Thyroid gland (tissue), 4 donors: ENCODE measurements at regions not wholly inside any gene's neighbourhood (a gene's known extent, or its start where the extent isn't known, plus 50 kb on each side); places are given as distances from the start of the nearest gene placed in this dataset.

ENCODE experiments used
- DNase-seq, 2 donors: peaks; one replicate each; pipeline ENCODE4 v3.0.0-alpha.2; 2019
- H3K27ac ChIP-seq, 3 donors: fragments of 200-600 bp; sonication (generic); 1 replicate in 2 of 3; 2 replicates in 1 of 3; pipeline ENCODE4 v1.5.1; 2016 to 2019; ENCODE audit warnings: mild to moderate bottlenecking in 1 of 3, moderate library complexity in 1 of 3
- H3K27me3 ChIP-seq: fragments of 200-600 bp; sonication (generic); one replicate; pipeline ENCODE4 v1.5.1; 2019
- H3K36me3 ChIP-seq, 2 donors: fragments of 200-600 bp; sonication (generic); one replicate each; pipeline ENCODE4 v1.5.1; 2016 to 2019
- H3K4me1 ChIP-seq, 2 donors: fragments of 200-600 bp; sonication (generic); one replicate each; pipeline ENCODE4 v1.5.1; 2017 to 2019
- H3K4me3 ChIP-seq, 3 donors: fragments of 200-600 bp; sonication (generic); replicated peaks in 1 of 3; 1 replicate in 2 of 3; 2 replicates in 1 of 3; pipeline ENCODE4 v1.5.1; 2016; ENCODE audit warnings: mild to moderate bottlenecking in 1 of 3
- H3K9me3 ChIP-seq: fragments of 200-600 bp; sonication (generic); one replicate; pipeline ENCODE4 v1.5.1; 2017
- POLR2A ChIP-seq, 2 donors: fragments of 450-650 bp; IDR thresholded peaks; one replicate each; pipeline ENCODE4 v1.6.1; 2017; ENCODE audit warnings: antibody characterized with exemption in 2 of 2, mild to moderate bottlenecking in 2 of 2, moderate library complexity in 1 of 2
- WGBS, 2 donors: methylation state at CpG; one replicate each; pipeline ENCODE4 v1.1.5; 2017; 5-methylcytosine and 5-hydroxymethylcytosine counted together
- intact Hi-C: fragments of 100-400 bp; cut with DNase I; formaldehyde crosslinking; loops from one replicate; pipeline ENCODE4 v1.15.1; 2023
- TF ChIP-seq, protein P1 (sequence below), 6 experiments: fragments of 200-600 bp in 3 of 6; fragments of 450-650 bp in 3 of 6; sonication (generic) in 3 of 6; IDR thresholded peaks; one replicate each; pipeline ENCODE4 v1.5.1; 2016 to 2019; ENCODE audit warnings: antibody characterized with exemption in 6 of 6, mild to moderate bottlenecking in 2 of 6, inconsistent platforms in 1 of 6, moderate library complexity in 1 of 6

DNA sequence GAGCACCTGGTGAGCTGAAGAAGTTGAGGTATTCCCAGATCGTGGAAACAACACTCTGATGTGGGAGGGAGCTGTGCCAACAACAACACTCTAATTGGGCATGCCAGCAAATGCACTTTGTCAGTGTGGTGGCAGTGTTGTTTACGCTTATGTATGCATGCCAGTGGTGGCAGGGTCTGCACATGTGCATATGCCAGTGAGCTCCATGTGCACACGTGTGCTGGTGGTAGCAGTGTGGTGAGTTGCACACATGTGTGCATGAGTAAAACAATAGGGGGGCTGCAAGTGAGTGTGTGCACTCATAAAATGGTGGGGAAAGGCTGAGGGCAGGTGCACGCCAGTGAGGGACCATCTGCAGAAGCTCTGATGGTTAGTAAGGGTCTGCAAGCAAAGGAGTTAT is 134.2 kb downstream of the DMRTA1 start:
- Histone ChIP-seq H3K27me3 (no peaks in the 10 kb centered on the region), H3K4me1 (no peaks in the 10 kb centered on the region), H3K27ac (no peak overlapping the region), H3K4me3 (no peak overlapping the region), H3K36me3 (no peaks in the 10 kb centered on the region), H3K9me3 (no peaks in the 10 kb centered on the region)
- DNase-seq, result no peak
- intact Hi-C loops, result no loop called here
- 57 to 72% methylated on average over 3 to 4 of the region's 4 CpGs for WGBS, 2 donors
- TF ChIP-seq, protein P1, sequence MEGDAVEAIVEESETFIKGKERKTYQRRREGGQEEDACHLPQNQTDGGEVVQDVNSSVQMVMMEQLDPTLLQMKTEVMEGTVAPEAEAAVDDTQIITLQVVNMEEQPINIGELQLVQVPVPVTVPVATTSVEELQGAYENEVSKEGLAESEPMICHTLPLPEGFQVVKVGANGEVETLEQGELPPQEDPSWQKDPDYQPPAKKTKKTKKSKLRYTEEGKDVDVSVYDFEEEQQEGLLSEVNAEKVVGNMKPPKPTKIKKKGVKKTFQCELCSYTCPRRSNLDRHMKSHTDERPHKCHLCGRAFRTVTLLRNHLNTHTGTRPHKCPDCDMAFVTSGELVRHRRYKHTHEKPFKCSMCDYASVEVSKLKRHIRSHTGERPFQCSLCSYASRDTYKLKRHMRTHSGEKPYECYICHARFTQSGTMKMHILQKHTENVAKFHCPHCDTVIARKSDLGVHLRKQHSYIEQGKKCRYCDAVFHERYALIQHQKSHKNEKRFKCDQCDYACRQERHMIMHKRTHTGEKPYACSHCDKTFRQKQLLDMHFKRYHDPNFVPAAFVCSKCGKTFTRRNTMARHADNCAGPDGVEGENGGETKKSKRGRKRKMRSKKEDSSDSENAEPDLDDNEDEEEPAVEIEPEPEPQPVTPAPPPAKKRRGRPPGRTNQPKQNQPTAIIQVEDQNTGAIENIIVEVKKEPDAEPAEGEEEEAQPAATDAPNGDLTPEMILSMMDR (IDR thresholded peaks at IDR 0.05), result no peak
- TF ChIP-seq POLR2A (IDR thresholded peaks at IDR 0.05), result no peak

DNA sequence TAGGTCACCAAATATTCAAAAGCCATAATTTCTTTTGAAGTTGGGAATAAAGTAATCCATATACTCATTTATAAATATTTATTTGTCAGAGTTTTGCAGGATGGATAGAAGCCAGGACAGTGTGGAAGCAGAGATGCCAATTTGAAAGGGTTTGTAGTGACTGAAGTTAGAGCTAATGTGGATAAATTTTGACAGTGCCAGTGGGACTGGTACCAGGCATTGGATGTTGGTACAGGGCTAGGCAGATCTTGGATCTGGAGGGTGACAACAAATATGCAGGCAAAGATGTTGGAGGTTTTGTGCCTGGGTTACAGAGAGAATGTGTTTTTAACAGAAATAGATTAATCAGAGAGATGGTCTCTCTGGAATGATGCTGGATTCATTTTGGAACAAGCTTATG is 135.6 kb downstream of the DMRTA1 start:
- Histone ChIP-seq H3K27me3 (no peaks in the 10 kb centered on the region), H3K36me3 (no peaks in the 10 kb centered on the region), H3K4me1 (no peaks in the 10 kb centered on the region), H3K4me3 (no peak overlapping the region), H3K9me3 (no peaks in the 10 kb centered on the region), H3K27ac (no peak overlapping the region)
- TF ChIP-seq POLR2A (IDR thresholded peaks at IDR 0.05), result no peak
- TF ChIP-seq, protein P1 (IDR thresholded peaks at IDR 0.05), result no peak
- DNase-seq, result no peak
- intact Hi-C loops, result no loop called here

DNA sequence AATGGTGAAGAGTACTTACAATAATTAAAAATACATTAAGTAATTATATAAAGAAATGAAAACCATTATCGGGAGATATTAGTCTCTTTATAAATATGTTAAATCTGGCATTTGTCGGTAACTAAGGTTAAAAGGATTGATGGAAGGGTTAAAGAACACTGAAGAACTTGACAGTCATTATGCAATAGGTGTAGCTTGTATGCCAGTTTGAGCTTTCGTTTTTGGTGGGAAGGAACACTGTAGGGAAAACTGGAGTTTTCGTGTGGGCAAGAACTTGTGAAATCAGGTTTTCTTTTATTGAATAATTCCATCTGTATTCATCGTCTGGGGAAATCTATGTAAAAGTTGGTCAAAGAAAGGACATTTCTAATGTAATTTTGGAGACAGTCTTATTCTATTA is 142.3 kb downstream of the DMRTA1 start:
- no peak overlapping the region for H3K27ac ChIP-seq

DNA sequence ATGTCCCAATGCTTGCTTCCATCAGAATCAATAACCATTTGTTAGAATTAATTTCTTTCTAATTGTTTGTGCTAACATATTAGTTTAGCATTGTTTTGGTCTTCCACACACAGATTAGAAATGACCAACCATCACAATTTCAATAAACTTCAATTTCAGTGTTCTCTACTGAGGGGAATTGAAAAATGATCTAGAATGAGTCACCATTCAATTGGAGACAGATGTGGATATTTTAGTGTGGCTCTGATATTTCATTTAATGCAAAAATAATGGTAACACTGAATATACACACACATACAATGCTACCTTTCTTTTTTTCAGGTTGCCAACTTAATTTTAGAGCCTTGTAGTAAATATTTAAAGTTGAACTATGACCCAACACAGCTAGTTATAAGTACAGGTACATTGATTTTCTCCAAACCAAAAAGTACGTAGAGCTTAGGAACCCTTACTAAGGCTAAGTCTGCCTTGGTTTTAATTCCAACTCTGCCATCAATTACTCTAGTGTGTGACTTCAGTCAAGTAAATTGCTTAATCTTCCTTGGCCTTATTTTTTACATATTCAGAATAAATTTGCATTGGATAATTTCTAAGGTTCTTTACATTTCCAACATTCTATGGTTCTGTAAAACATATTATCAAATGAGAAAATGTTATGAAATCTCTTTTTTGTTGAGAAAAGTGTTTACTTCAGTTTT is 143.9 kb downstream of the DMRTA1 start:
- H3K4me3 ChIP-seq, result no peak overlapping the region
- intact Hi-C loops, result no loop called here
- H3K36me3 ChIP-seq, result no peaks in the 10 kb centered on the region
- no peak overlapping the region for H3K27ac ChIP-seq
- H3K9me3 ChIP-seq, result no peaks in the 10 kb centered on the region
- H3K27me3 ChIP-seq, result no peaks in the 10 kb centered on the region
- TF ChIP-seq POLR2A (IDR thresholded peaks at IDR 0.05), result no peak
- TF ChIP-seq, protein P1 (IDR thresholded peaks at IDR 0.05), result no peak
- H3K4me1 ChIP-seq, result no peaks in the 10 kb centered on the region
- no peak for DNase-seq
- WGBS, 2 donors, result 96% methylated on average over 1 of the region's 1 CpG

More for the DNA sequence above, 142.3 kb downstream of the DMRTA1 start:
- H3K9me3 ChIP-seq, result no peaks in the 10 kb centered on the region
- H3K36me3 ChIP-seq, result no peaks in the 10 kb centered on the region
- WGBS, 2 donors, result 88 to 90% methylated on average over 5 of the region's 5 CpGs
- H3K4me1 ChIP-seq, result no peaks in the 10 kb centered on the region
- no peak for TF ChIP-seq POLR2A (IDR thresholded peaks at IDR 0.05)
- TF ChIP-seq, protein P1 (IDR thresholded peaks at IDR 0.05), result no peak
- H3K27me3 ChIP-seq, result no peaks in the 10 kb centered on the region
- no peak overlapping the region for H3K4me3 ChIP-seq
- DNase-seq, result no peak
- intact Hi-C loops, result no loop called here

DNA sequence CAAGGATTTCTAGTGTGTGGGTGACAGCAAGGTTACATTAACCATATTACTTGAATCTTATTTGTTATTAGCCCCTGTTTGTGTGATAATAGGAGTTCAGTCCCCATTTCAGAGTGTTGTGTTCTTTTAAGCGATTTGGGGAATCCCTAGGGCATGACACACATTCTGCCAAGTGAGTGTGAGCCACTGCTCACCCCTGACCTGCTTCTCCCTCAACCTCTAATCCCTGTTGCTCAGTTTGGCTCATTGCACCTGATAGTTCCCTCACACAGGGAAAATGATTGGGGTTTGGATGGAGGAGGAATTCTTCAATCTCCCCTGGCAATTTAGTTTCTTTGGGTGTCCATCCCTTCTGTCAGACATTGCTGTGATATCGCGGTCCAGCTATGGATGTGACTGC is 149.2 kb downstream of the DMRTA1 start:
- no peak for DNase-seq
- 89 to 91% methylated on average over 3 of the region's 3 CpGs for WGBS, 2 donors
- Histone ChIP-seq H3K9me3 (no peaks in the 10 kb centered on the region), H3K4me3 (no peak overlapping the region), H3K27ac (no peak overlapping the region), H3K36me3 (no peaks in the 10 kb centered on the region), H3K4me1 (no peaks in the 10 kb centered on the region), H3K27me3 (no peaks in the 10 kb centered on the region)
- TF ChIP-seq, protein P1 (IDR thresholded peaks at IDR 0.05), result no peak
- no peak for TF ChIP-seq POLR2A (IDR thresholded peaks at IDR 0.05)
- intact Hi-C loops, result no loop called here
